GM12891 (cell line): ENCODE measurements at regions not wholly inside any gene's neighbourhood (a gene's known extent, or its start where the extent isn't known, plus 50 kb on each side); places are given as distances from the start of the nearest gene placed in this dataset.

ENCODE experiments used
- POLR2A ChIP-seq: IDR thresholded peaks from 2 replicates; pipeline ENCODE4 v1.6.1; 2011; ENCODE audit warnings: low read depth, low read length, control low read depth
- POLR2AphosphoS5 ChIP-seq: IDR thresholded peaks from 2 replicates; pipeline ENCODE4 v1.6.1; 2011; ENCODE audit warnings: low read depth, low read length, control low read depth
- POU2F2 ChIP-seq: IDR thresholded peaks from 2 replicates; pipeline ENCODE4 v1.6.1; 2011; ENCODE audit warnings: low read depth, mild to moderate bottlenecking, control low read depth, low read length, moderate library complexity
- SPI1 ChIP-seq: IDR thresholded peaks from 2 replicates; pipeline ENCODE4 v1.6.1; 2011; ENCODE audit warnings: low read depth, low read length, control low read depth
- TAF1 ChIP-seq: IDR thresholded peaks from 2 replicates; pipeline ENCODE4 v1.6.1; 2011; ENCODE audit warnings: low read depth, low read length, control low read depth

- no peak for TF ChIP-seq POLR2AphosphoS5
- no peak for TF ChIP-seq POLR2A
- TF ChIP-seq TAF1 = no peak
- no peak for TF ChIP-seq SPI1
- no peak for TF ChIP-seq POU2F2
Measured at GRCh38 chr10:3551761-3552160, 233.2 kb downstream of the KLF6 start.
